ENCODE measurements at regions not wholly inside any gene's neighbourhood (a gene's known extent, or its start where the extent isn't known, plus 50 kb on each side); places are given as distances from the start of the nearest gene placed in this dataset.

DNA sequence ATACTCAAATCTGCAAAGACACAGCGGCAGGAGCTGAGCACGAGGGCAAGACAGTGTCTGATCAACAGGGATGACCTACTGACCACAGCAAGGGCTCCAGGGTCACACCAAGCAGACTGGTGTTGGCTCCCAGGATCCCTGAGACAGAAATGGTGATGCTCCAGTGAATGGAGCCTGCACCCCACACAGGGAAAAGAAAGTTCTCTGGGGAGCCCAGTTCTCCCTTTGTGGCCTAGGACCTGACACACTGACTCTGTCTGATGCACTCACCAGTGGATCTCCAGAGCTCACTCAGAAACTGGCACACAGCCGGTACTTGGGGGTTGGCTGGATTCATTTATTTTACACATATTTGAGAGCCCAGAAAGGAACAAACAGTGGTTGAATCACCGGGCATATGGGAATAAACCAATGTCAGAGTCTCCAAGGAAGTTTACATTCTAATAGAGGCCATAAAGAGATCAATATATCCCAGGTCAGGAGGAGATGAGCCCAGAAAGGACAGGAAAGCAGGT is 215.6 kb upstream of the ARL4C start:
- intact Hi-C loops (cut with micrococcal nuclease; ENCODE audit: unreplicated experiment), result no loop called here
- POLR2A ChIA-PET (ENCODE audit: low non-redundant PET), result no interaction called here
- BruUV-seq (replicated peaks), result no TSS peak

DNA sequence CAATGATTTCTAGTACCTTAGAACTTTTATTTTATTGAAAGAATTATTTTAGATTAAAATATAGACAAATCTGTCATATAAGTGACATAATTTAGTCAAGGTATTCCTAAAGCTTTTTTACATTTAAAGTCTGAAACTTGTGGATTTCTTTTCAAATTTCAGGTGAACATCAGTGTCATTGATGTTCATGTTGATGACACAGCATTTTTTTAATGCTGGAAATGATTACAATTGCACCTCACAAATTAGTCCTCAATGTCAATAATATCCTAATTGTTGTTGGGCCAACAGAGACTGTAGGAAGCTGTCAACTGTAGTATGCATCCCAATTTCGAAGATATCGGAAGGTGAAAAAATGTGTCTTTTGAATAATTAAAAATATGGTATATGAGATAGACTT is 214.4 kb upstream of the ARL4C start:
- intact Hi-C loops (cut with micrococcal nuclease; ENCODE audit: unreplicated experiment), result no loop called here
- H3K27ac ChIP-seq (ENCODE audit: low read depth, low read length, poor library complexity, severe bottlenecking), result no peak overlapping the region
- DNase-seq (ENCODE audit: low spot score), result no peak
- POLR2A ChIA-PET (ENCODE audit: low non-redundant PET), result no interaction called here
- no TSS peak for BruUV-seq (replicated peaks)
- H3K4me1 ChIP-seq (ENCODE audit: insufficient read depth, low read length, poor library complexity, severe bottlenecking), result peaks cover 5% of the 10 kb centered on the region
- CTCF ChIA-PET, result no interaction called here
- no peaks in the 10 kb centered on the region for H3K9me3 ChIP-seq (ENCODE audit: low read depth, low read length, poor library complexity, severe bottlenecking)
- no peaks in the 10 kb centered on the region for H3K36me3 ChIP-seq (ENCODE audit: insufficient read depth, low read length, poor library complexity, severe bottlenecking)
- TF ChIP-seq EZH2 (IDR thresholded peaks at IDR 0.05; ENCODE audit: borderline replicate concordance, low read depth, low read length, poor library complexity, severe bottlenecking), result no peak
- TF ChIP-seq, protein P1, sequence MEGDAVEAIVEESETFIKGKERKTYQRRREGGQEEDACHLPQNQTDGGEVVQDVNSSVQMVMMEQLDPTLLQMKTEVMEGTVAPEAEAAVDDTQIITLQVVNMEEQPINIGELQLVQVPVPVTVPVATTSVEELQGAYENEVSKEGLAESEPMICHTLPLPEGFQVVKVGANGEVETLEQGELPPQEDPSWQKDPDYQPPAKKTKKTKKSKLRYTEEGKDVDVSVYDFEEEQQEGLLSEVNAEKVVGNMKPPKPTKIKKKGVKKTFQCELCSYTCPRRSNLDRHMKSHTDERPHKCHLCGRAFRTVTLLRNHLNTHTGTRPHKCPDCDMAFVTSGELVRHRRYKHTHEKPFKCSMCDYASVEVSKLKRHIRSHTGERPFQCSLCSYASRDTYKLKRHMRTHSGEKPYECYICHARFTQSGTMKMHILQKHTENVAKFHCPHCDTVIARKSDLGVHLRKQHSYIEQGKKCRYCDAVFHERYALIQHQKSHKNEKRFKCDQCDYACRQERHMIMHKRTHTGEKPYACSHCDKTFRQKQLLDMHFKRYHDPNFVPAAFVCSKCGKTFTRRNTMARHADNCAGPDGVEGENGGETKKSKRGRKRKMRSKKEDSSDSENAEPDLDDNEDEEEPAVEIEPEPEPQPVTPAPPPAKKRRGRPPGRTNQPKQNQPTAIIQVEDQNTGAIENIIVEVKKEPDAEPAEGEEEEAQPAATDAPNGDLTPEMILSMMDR (conservative IDR thresholded peaks at IDR 0.05; ENCODE audit: low read depth, low read length), result no peak
- no peak overlapping the region for H3K4me3 ChIP-seq (ENCODE audit: low read depth, low read length, poor library complexity, severe bottlenecking)
- no peaks in the 10 kb centered on the region for H3K27me3 ChIP-seq (replicated peaks; ENCODE audit: insufficient read depth, low read depth, low read length, poor library complexity)

More for the DNA sequence above, 215.6 kb upstream of the ARL4C start:
- H3K27ac ChIP-seq (ENCODE audit: low read depth, low read length, poor library complexity, severe bottlenecking), result no peak overlapping the region
- TF ChIP-seq, protein P1 (conservative IDR thresholded peaks at IDR 0.05; ENCODE audit: low read depth, low read length), result no peak
- no peak for TF ChIP-seq EZH2 (IDR thresholded peaks at IDR 0.05; ENCODE audit: borderline replicate concordance, low read depth, low read length, poor library complexity, severe bottlenecking)
- no peak for DNase-seq (ENCODE audit: low spot score)
- no peaks in the 10 kb centered on the region for H3K36me3 ChIP-seq (ENCODE audit: insufficient read depth, low read length, poor library complexity, severe bottlenecking)
- CTCF ChIA-PET, result no interaction called here
- H3K4me3 ChIP-seq (ENCODE audit: low read depth, low read length, poor library complexity, severe bottlenecking), result no peak overlapping the region
- peaks cover 5% of the 10 kb centered on the region for H3K4me1 ChIP-seq (ENCODE audit: insufficient read depth, low read length, poor library complexity, severe bottlenecking)
- no peaks in the 10 kb centered on the region for H3K27me3 ChIP-seq (replicated peaks; ENCODE audit: insufficient read depth, low read depth, low read length, poor library complexity)
- H3K9me3 ChIP-seq (ENCODE audit: low read depth, low read length, poor library complexity, severe bottlenecking), result no peaks in the 10 kb centered on the region

DNA sequence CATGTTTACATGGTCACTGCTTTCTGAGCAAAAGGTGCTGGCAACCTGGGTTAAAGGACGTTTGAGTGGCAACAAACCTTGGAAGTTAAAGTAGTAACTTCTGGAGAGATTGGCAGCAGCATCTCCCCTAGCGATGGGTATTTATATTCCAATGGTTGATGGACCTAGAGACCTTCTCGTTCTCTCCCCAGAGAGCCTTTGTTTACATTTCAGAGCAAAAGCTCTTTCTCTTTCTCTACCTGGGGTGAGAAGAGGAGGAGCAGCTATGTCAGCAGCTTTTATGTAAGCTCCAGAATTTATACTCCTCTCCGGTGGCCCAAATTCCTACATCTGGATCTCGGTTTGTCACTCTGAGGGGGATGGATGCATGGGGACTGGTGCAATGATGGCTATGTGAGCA is 213.7 kb upstream of the ARL4C start:
- CTCF ChIA-PET, result no interaction called here
- TF ChIP-seq EZH2 (IDR thresholded peaks at IDR 0.05; ENCODE audit: borderline replicate concordance, low read depth, low read length, poor library complexity, severe bottlenecking), result no peak
- TF ChIP-seq, protein P1 (conservative IDR thresholded peaks at IDR 0.05; ENCODE audit: low read depth, low read length), result no peak
- BruUV-seq (replicated peaks), result no TSS peak

More for the DNA sequence above, 213.7 kb upstream of the ARL4C start:
- Histone ChIP-seq H3K27ac (ENCODE audit: low read depth, low read length, poor library complexity, severe bottlenecking) (no peak overlapping the region), H3K27me3 (replicated peaks; ENCODE audit: insufficient read depth, low read depth, low read length, poor library complexity) (no peaks in the 10 kb centered on the region), H3K4me1 (ENCODE audit: insufficient read depth, low read length, poor library complexity, severe bottlenecking) (peaks cover 5% of the 10 kb centered on the region), H3K4me3 (ENCODE audit: low read depth, low read length, poor library complexity, severe bottlenecking) (no peak overlapping the region), H3K9me3 (ENCODE audit: low read depth, low read length, poor library complexity, severe bottlenecking) (no peaks in the 10 kb centered on the region), H3K36me3 (ENCODE audit: insufficient read depth, low read length, poor library complexity, severe bottlenecking) (no peaks in the 10 kb centered on the region)
- POLR2A ChIA-PET (ENCODE audit: low non-redundant PET), result no interaction called here
- intact Hi-C loops (cut with micrococcal nuclease; ENCODE audit: unreplicated experiment), result no loop called here
- DNase-seq (ENCODE audit: low spot score), result no peak

All from A673 (cell line).